Neuronal stem cell (in vitro differentiated cells): ENCODE measurements at regions not wholly inside any gene's neighbourhood (a gene's known extent, or its start where the extent isn't known, plus 50 kb on each side); places are given as distances from the start of the nearest gene placed in this dataset.

ENCODE experiments used
- DNase-seq: peaks from one replicate; pipeline ENCODE4 v3.0.0-alpha.2; 2013; ENCODE audit warnings: low spot score
- H2AFZ ChIP-seq: one replicate; pipeline ENCODE4 v1.6.1; 2013; ENCODE audit warnings: mild to moderate bottlenecking, low read length, inconsistent platforms
- H2AK5ac ChIP-seq: 2 replicates; pipeline ENCODE4 v1.6.1; 2013; ENCODE audit warnings: low read depth, mild to moderate bottlenecking, inconsistent platforms, low read length, moderate library complexity, mixed read lengths
- H2BK120ac ChIP-seq: 2 replicates; pipeline ENCODE4 v1.6.1; 2013; ENCODE audit warnings: low read depth, mild to moderate bottlenecking, inconsistent platforms, low read length, moderate library complexity, mixed read lengths
- H2BK12ac ChIP-seq: one replicate; pipeline ENCODE4 v1.6.1; 2013; ENCODE audit warnings: low read length, inconsistent platforms
- H2BK15ac ChIP-seq: 2 replicates; pipeline ENCODE4 v1.6.1; 2013; ENCODE audit warnings: mild to moderate bottlenecking, low read length, inconsistent platforms, mixed read lengths
- H2BK5ac ChIP-seq: one replicate; pipeline ENCODE4 v1.6.1; 2013; ENCODE audit warnings: inconsistent platforms, mild to moderate bottlenecking, low read length, moderate library complexity
- H3K14ac ChIP-seq: one replicate; pipeline ENCODE4 v1.6.1; 2013; ENCODE audit warnings: low read length, inconsistent platforms
- H3K18ac ChIP-seq: 2 replicates; pipeline ENCODE4 v1.6.1; 2013; ENCODE audit warnings: low read length, inconsistent platforms
- H3K23ac ChIP-seq: 2 replicates; pipeline ENCODE4 v1.6.1; 2013; ENCODE audit warnings: low read depth, mild to moderate bottlenecking, mixed read lengths, low read length, inconsistent platforms; ENCODE audit not compliant: poor library complexity
- H3K27ac ChIP-seq: replicated peaks from 3 replicates; pipeline ENCODE4 v1.5.1; 2013; ENCODE audit warnings: low read length, inconsistent platforms
- H3K27me3 ChIP-seq, 3 experiments: 2 replicates each; pipeline ENCODE4 v1.6.1; 2013; ENCODE audit warnings: low read length in 3 of 3, mild to moderate bottlenecking in 2 of 3, inconsistent platforms in 1 of 3, low read depth in 1 of 3, mixed read lengths in 1 of 3, moderate library complexity in 1 of 3; ENCODE audit not compliant: control insufficient read depth in 3 of 3, insufficient read depth in 3 of 3
- H3K36me3 ChIP-seq, 2 donors: replicated peaks in 1 of 2; 2 replicates each; pipeline ENCODE4 v1.6.1; 2013; ENCODE audit warnings: low read length in 2 of 2; ENCODE audit not compliant: control insufficient read depth in 2 of 2, insufficient read depth in 2 of 2
- H3K4ac ChIP-seq: 2 replicates; pipeline ENCODE4 v1.6.1; 2013; ENCODE audit warnings: inconsistent platforms, mild to moderate bottlenecking, low read length, moderate library complexity
- H3K4me1 ChIP-seq, 2 donors: 1 replicate in 1 of 2; 2 replicates in 1 of 2; pipeline ENCODE4 v1.6.1; 2013; ENCODE audit warnings: low read length in 2 of 2, low read depth in 1 of 2; ENCODE audit not compliant: control insufficient read depth in 2 of 2, insufficient read depth in 1 of 2
- H3K4me2 ChIP-seq: one replicate; pipeline ENCODE4 v1.6.1; 2013; ENCODE audit warnings: mild to moderate bottlenecking, low read length, inconsistent platforms; ENCODE audit not compliant: insufficient read depth, poor library complexity, severe bottlenecking
- H3K4me3 ChIP-seq, 2 donors: 2 replicates each; pipeline ENCODE4 v1.5.1; 2013; ENCODE audit warnings: low read length in 2 of 2, mild to moderate bottlenecking in 2 of 2, inconsistent platforms in 1 of 2, moderate library complexity in 1 of 2
- H3K79me1 ChIP-seq: one replicate; pipeline ENCODE4 v1.6.1; 2013; ENCODE audit warnings: low read depth, mild to moderate bottlenecking, inconsistent platforms, low read length, moderate library complexity
- H3K9ac ChIP-seq: one replicate; pipeline ENCODE4 v1.6.1; 2013; ENCODE audit warnings: mild to moderate bottlenecking, low read depth, low read length, inconsistent platforms; ENCODE audit not compliant: poor library complexity
- H3K9me3 ChIP-seq, 2 donors: replicated peaks in 1 of 2; 2 replicates each; pipeline versions ENCODE3 to v1.6.1; 2013; ENCODE audit warnings: low read length in 2 of 2, mild to moderate bottlenecking in 2 of 2, inconsistent platforms in 1 of 2, low read depth in 1 of 2, mixed read lengths in 1 of 2, moderate library complexity in 1 of 2; ENCODE audit not compliant: control insufficient read depth in 2 of 2, insufficient read depth in 1 of 2
- H4K8ac ChIP-seq: one replicate; pipeline ENCODE4 v1.6.1; 2013; ENCODE audit warnings: low read depth, mild to moderate bottlenecking, inconsistent platforms, low read length, moderate library complexity
- H4K91ac ChIP-seq: one replicate; pipeline ENCODE4 v1.6.1; 2013; ENCODE audit warnings: low read length, low read depth, mild to moderate bottlenecking, inconsistent platforms; ENCODE audit not compliant: poor library complexity
- WGBS, 2 donors: extraction: QIAGEN DNeasy Blood & Tissue Kit; methylation state at CpG; one replicate each; pipeline ENCODE4 v1.1.7; 2013; ENCODE audit warnings: missing lambda C conversion rate in 2 of 2, mixed read lengths in 1 of 2; ENCODE audit not compliant: insufficient read length in 2 of 2, insufficient replicate concordance in 1 of 2; ENCODE audit errors: extremely low coverage in 2 of 2; 5-methylcytosine and 5-hydroxymethylcytosine counted together

GRCh38 chr4:1523506-1523905, 117.3 kb upstream of the NKX1-1 start:
- no peak for DNase-seq
- Histone ChIP-seq H3K4ac (no peak overlapping the region), H4K8ac (no peak overlapping the region), H3K9ac (no peak overlapping the region), H2BK12ac (peak overlapping the region; percentile 44), H3K27ac (no peak overlapping the region), H2AFZ (no peak overlapping the region), H3K23ac (no peak overlapping the region), H4K91ac (no peak overlapping the region), H3K4me3 (no peak overlapping the region), H3K79me1 (peaks cover 2% of the 10 kb centered on the region), H3K14ac (no peak overlapping the region), H3K9me3 (peaks cover 2 to 4% of the 10 kb centered on the region in 2 donors), H3K27me3 (peaks cover 0 to 50% (median under 1%) of the 10 kb centered on the region in 3 experiments), H3K4me2 (no peak overlapping the region), H2BK15ac (peak overlapping the region; percentile 32), H3K36me3 (no peaks in the 10 kb centered on the region), H3K18ac (peak overlapping the region; percentile 15), H2AK5ac (no peak overlapping the region), H3K4me1 (peaks cover 0 to 5% of the 10 kb centered on the region in 2 donors), H2BK5ac (no peak overlapping the region), H2BK120ac (no peak overlapping the region)
- no CpG with 5 or more reads among the region's 4 CpGs for WGBS, 2 donors

- no peak overlapping the region for H3K23ac ChIP-seq
- H4K91ac ChIP-seq, result no peak overlapping the region
- no peak overlapping the region for H3K9ac ChIP-seq
- no peak overlapping the region for H4K8ac ChIP-seq
- peaks cover 2 to 4% of the 10 kb centered on the region in 2 donors for H3K9me3 ChIP-seq
- WGBS, 2 donors, result no CpG with 5 or more reads among the region's 5 CpGs
- H3K4ac ChIP-seq, result no peak overlapping the region
- no peak overlapping the region for H2AFZ ChIP-seq
- H3K79me1 ChIP-seq, result peaks cover 2% of the 10 kb centered on the region
- H2AK5ac ChIP-seq, result peak overlapping the region; percentile 99
- no peak overlapping the region for H3K14ac ChIP-seq
- no peak overlapping the region for H2BK5ac ChIP-seq
- peak overlapping the region; percentile 32 for H2BK15ac ChIP-seq
- no peaks in the 10 kb centered on the region for H3K36me3 ChIP-seq
- H3K4me3 ChIP-seq, result no peak overlapping the region
- H3K27ac ChIP-seq, result no peak overlapping the region
- H3K4me1 ChIP-seq, result peaks cover 0 to 5% of the 10 kb centered on the region in 2 donors
- H3K27me3 ChIP-seq, result peaks cover 0 to 49% (median 0%) of the 10 kb centered on the region in 3 experiments
- H2BK12ac ChIP-seq, result no peak overlapping the region
- no peak overlapping the region for H2BK120ac ChIP-seq
- DNase-seq, result no peak
- no peak overlapping the region for H3K4me2 ChIP-seq
- H3K18ac ChIP-seq, result no peak overlapping the region
These were observed 116.8 kb upstream of the NKX1-1 start for GRCh38 chr4:1523033-1523432.

- Histone ChIP-seq H3K14ac (no peak overlapping the region), H3K18ac (peak overlapping the region; percentile 92), H2AFZ (no peak overlapping the region), H3K9ac (peak overlapping the region; percentile 44), H2BK15ac (peak overlapping the region; percentile 100), H3K27ac (no peak overlapping the region), H3K4ac (peak overlapping the region; percentile 37), H4K8ac (no peak overlapping the region), H3K36me3 (no peaks in the 10 kb centered on the region), H3K23ac (peak overlapping the region; percentile 89), H3K9me3 (peaks cover 2 to 4% of the 10 kb centered on the region in 2 donors), H3K4me1 (peaks cover 0 to 5% of the 10 kb centered on the region in 2 donors), H4K91ac (no peak overlapping the region), H3K27me3 (peaks cover 0 to 52% (median 0%) of the 10 kb centered on the region in 3 experiments), H3K79me1 (peaks cover 3% of the 10 kb centered on the region), H3K4me2 (no peak overlapping the region), H3K4me3 (no peak overlapping the region), H2BK12ac (peak overlapping the region; percentile 94), H2BK5ac (peak overlapping the region; percentile 35), H2BK120ac (no peak overlapping the region), H2AK5ac (peak overlapping the region; percentile 99)
- DNase-seq, result no peak
- no CpG with 5 or more reads among the region's 6 CpGs for WGBS, 2 donors
These were observed 116.4 kb upstream of the NKX1-1 start for GRCh38 chr4:1522606-1523005.

- no CpG with 5 or more reads among the region's 19 CpGs for WGBS, 2 donors
These were observed 115.6 kb upstream of the NKX1-1 start for GRCh38 chr4:1521821-1522361.

More at GRCh38 chr4:1521821-1522361, 115.6 kb upstream of the NKX1-1 start:
- Histone ChIP-seq H3K14ac (peak overlapping the region; percentile 56), H3K4me2 (no peak overlapping the region), H3K4me1 (peaks cover 0 to 5% of the 10 kb centered on the region in 2 donors), H2BK15ac (peak overlapping the region; percentile 100), H3K9me3 (peaks cover 2 to 4% of the 10 kb centered on the region in 2 donors), H2BK5ac (peak overlapping the region; percentile 35), H4K8ac (peak overlapping the region; percentile 65), H2AFZ (no peak overlapping the region), H3K9ac (peak overlapping the region; percentile 44), H2BK120ac (no peak overlapping the region), H3K36me3 (no peaks in the 10 kb centered on the region), H3K79me1 (peaks cover 3% of the 10 kb centered on the region), H3K4ac (peak overlapping the region; percentile 84), H3K27ac (no peak overlapping the region), H3K23ac (peak overlapping the region; percentile 89), H2AK5ac (peak overlapping the region; percentile 99), H3K4me3 (no peak overlapping the region), H4K91ac (peak overlapping the region; percentile 95), H2BK12ac (peak overlapping the region; percentile 94), H3K18ac (peak overlapping the region; percentile 92), H3K27me3 (peaks cover 0 to 59% (median 0%) of the 10 kb centered on the region in 3 experiments)
- no peak for DNase-seq
